NCI-H1105 treated with DMSO at 0.1 percent for 48 hours (cell line): ENCODE measurements at regions not wholly inside any gene's neighbourhood (a gene's known extent, or its start where the extent isn't known, plus 50 kb on each side); places are given as distances from the start of the nearest gene placed in this dataset.

Experiments
- DNase-seq: peaks from one replicate; lab custom pipeline; 2025; lab: John Stamatoyannopoulos, UW

GRCh38 chr18:25810736-25811135, 279.7 kb downstream of the SS18 start:
- no peak for DNase-seq

DNA sequence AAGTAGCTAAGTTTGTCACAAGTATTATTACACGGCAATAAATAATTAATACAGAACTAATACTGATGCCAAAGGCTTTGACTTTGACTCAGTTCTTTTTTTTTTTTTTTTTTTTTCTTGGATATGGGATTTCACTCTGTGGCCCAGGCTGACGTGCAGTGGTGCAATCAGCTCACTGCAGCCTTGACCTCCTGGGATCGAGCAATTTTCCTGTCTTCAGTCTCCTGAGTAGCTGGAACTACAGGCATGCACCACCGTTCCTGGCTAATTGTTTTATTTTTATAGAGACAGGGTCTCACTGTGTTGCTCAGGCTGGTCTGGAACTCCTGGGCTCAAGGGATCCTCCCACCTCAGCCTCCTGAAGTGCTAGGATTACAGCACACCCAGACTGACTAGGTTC, 284.5 kb downstream of the SS18 start:
- DNase-seq, result no peak

DNA sequence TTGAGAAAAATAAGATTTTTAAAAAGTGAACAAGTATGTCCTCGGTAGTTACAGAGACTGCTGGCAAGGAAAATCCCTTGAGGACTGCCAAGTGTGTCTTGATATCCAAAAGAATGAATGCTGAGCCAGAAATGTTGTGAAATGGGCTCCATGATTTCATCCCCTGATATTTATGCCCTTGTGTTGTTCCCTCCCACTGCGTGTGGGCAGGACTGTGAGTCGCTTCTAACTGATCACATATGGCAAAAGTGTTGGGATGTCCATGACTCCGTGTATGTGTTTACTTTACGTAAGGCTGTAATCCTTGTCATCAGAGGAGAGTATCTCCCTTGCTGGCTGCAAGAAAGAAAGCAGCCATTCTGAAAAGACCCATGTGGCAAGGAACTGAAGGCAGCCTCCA, 285.1 kb downstream of the SS18 start:
- no peak for DNase-seq

- no peak for DNase-seq
Measured at GRCh38 chr18:25799231-25799630, 291.2 kb downstream of the SS18 start.

- no peak for DNase-seq
Measured at GRCh38 chr18:25798046-25798445, 292.4 kb downstream of the SS18 start.

- DNase-seq, result no peak
Measured at GRCh38 chr18:25795213-25795612, 295.2 kb downstream of the SS18 start.

- no peak for DNase-seq
Measured at GRCh38 chr18:25787276-25787675, 303.1 kb downstream of the SS18 start.

- no peak for DNase-seq
Measured at GRCh38 chr18:25786758-25787157, 303.7 kb downstream of the SS18 start.

GRCh38 chr18:25780105-25780504, 310.3 kb downstream of the SS18 start:
- no peak for DNase-seq

- no peak for DNase-seq
Measured at GRCh38 chr18:25771796-25772195, 318.6 kb downstream of the SS18 start.

GRCh38 chr18:25764777-25765176, 325.6 kb downstream of the SS18 start:
- DNase-seq, result no peak

DNA sequence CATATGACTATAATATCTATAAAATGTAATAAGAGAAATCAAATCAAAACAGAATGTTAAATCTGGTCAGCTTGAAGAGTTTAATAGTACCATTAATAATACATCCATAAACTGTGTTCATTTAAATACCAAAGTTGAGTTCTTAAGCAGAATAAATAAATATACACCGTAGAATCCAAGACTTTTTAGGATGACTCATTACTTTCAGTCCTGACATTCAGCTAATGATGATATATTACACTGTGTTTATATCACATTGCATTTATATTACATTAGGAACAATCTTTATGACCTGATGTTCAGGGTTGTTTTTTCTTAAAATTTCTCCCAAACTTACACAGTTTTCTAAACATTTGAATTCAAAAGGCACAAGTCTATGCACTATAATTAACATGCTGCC, 331.3 kb downstream of the SS18 start:
- no peak for DNase-seq

GRCh38 chr18:25743646-25744151, 346.7 kb downstream of the SS18 start:
- no peak for DNase-seq

DNA sequence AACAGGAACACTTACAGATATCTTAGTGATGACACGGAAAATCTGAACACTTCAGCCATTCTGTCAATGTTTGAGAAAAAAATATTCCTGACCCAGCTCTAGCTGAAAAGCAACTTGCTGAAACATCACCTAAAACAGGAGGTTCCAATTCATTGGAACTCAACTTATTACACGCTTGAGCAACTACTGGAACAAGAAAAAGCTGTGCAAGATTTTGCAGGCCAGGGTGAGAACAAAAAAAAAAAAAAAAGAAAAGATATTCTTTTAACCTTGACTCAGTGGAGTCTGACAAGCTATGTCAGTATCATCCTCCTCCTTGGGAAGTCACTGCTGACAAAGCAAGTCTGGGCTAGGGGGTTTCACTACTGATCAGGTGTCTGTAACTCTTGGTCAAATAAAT, 351.0 kb downstream of the SS18 start:
- DNase-seq, result no peak

DNA sequence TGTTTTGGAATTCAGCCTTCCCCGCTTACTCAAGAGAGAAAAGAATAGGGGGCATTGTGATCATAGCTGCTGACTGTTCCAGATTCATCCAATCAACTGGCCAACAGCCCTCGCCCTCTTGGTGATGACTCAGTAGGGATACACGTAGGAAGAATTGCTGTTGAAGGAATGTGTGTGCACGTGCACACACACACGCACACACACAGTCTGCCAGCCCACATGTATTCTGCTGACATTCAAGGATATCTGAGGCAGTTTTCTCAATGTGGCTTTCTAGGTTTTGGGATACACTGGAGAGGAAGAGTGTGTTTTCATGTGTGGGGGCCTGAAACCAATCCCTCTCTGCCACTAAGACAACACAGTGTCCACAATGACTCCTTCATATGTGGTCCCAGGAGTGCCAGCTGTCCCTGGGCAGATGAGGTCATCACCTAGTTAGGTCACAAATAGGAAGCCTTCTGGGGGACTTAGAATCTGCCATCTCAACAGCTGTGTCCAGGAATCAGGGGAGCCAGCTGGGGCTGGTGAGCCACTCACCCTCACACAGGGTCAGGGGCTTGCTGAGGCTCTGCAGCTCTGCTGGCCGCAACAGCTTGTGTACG, 352.6 kb downstream of the SS18 start:
- DNase-seq, result no peak

DNA sequence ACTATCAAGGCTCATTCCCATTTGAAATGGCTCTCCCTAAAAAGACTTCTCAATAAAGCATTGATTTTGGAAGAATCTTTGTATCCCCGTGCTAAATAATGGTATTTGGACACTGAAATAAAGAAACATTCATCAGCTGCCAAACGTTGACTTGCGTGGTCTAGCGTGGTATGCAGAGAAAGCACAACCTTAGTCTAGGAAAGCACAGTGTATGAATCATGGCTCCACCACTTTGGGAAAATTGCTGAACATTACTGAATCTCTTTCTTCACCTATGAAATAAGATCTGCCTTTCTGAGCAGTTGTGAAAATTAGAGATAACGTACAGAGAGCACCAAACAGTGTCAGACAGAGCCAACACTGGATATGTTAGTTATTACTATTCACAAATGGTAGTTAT, 353.9 kb downstream of the SS18 start:
- no peak for DNase-seq

DNA sequence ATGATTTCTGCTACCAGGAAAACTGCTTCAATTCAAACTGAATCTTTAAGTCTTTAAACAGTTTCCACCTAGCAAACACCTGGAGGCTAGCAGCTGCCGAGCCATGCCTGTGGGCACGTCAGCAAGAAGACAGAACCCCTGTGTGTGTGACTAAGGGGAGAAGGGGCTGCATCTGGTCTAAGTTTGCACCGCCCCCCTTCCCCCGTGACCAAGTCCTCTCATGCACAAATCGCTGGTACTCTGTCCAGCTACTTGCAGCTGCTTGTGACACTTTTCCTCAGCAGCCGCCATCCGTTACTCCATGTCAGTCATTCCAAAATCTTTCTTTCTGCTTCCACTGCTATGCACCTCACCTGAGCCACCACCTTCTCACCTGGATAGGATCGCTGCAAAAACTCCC, 355.0 kb downstream of the SS18 start:
- no peak for DNase-seq

- DNase-seq, result no peak
Measured at GRCh38 chr18:25734336-25734735, 356.1 kb downstream of the SS18 start.

GRCh38 chr18:25732862-25733261, 357.6 kb downstream of the SS18 start:
- no peak for DNase-seq

DNA sequence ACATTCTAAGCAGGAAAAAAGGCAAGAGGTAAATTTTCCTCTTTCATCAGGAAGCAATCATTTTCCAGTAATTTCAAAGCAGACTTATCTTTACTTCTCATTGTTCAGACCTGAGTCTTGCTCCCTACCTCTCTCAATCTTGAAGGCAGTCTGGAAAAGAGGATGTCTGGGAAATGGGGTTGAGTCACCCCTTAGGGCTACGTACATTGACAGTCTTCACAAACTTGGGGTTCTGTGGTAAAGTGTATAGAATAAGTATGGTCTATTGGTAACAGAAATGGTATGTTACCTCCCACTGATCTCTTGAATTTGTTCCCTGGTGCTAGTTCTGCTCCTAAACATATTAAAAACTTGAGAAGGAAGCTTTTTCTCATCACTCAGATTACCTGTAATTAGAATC, 361.3 kb downstream of the SS18 start:
- no peak for DNase-seq

DNA sequence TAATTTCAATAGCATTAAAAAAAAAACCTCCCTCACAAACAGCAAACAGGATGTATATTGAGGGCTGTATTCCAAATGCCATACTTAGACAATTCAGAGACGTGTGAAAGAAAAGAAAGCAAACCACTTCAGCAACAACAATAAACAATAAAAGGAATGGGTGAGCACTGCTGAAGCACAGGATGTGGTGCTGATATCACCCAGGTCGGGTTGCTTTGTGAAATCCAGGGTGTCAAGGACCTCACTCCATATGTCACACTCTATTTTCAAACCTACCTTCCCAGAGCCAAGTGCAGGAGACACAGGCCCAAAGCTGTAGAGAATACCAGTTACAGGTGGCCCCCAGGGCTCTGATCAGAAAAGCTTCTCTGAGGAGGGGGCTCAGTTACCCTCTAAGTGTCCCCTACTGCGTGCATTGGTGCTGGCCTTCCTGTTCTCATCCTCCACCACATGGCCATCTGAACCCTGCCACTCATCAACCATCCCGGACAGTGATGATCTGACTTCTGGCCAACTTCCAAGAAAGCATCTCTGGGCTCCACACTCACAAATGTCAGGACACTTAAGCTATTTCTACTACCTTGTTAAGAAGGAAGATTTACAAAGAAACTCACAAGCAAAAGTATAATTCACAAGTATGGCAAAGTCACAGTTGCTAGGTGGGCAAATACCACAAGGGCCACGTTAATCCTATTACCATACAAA, 363.0 kb downstream of the SS18 start:
- no peak for DNase-seq

DNA sequence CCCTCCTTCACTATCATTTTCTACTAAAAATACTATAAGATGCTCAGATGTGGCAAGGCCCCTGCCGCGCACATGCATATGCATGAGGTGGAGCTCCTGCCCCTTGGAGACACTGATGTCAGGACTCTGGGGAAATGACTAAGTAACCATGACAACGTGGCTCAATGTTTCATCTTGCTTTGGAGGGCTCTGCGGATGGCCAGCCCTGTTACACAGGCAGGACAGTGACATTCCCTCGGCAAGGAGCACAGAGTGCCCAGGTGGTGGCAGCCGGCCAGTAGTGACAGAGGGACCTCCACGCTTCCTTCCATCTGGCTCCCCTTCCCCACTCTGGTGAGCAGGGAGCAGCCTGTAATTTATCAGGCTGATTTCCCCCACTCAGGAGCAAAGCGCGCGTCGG, 364.1 kb downstream of the SS18 start:
- DNase-seq, result no peak

GRCh38 chr18:25725501-25725900, 364.9 kb downstream of the SS18 start:
- no peak for DNase-seq

- no peak for DNase-seq
Measured at GRCh38 chr18:25724997-25725396, 365.4 kb downstream of the SS18 start.
